AML-193 (cell line): ENCODE measurements at regions not wholly inside any gene's neighbourhood (a gene's known extent, or its start where the extent isn't known, plus 50 kb on each side); places are given as distances from the start of the nearest gene placed in this dataset.

Experiments
- DNase-seq, 2 experiments: peaks; one replicate each; lab custom pipeline; 2025; lab: John Stamatoyannopoulos, UW

GRCh38 chr15:25955628-25956027 lies 92.5 kb upstream of the ATP10A start:
- no peak for DNase-seq

DNA sequence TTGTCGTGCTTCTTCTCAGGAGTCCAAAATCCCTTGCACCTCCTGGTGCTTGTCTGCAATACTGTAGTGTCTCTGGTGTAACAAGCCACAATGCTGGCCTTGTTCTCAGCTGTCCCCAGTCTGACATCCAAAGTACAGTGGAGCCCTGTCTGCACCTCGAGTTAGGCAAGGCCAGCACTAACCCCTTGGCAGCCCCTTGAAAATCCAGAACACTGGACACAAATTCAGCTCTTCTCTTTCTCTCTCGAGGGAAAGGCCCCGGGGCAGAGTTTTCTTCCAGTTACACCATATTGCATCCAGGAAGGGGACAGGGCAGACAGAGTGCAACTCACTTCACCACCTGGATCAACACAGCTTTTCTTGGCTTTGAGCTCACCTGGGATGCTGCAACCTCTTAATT lies 91.3 kb upstream of the ATP10A start:
- no peak for DNase-seq

- no peak for DNase-seq
Measured at GRCh38 chr15:25950014-25950413, 86.9 kb upstream of the ATP10A start.

- no peak for DNase-seq
Measured at GRCh38 chr15:25947323-25948314, 84.5 kb upstream of the ATP10A start.

GRCh38 chr15:25946241-25946805 lies 83.2 kb upstream of the ATP10A start:
- no peak for DNase-seq

- DNase-seq, result no peak
Measured at GRCh38 chr15:25944386-25944785, 81.3 kb upstream of the ATP10A start.

- no peak for DNase-seq
Measured at GRCh38 chr15:25943831-25944230, 80.7 kb upstream of the ATP10A start.

GRCh38 chr15:25939122-25939521 lies 76.0 kb upstream of the ATP10A start:
- no peak for DNase-seq

- DNase-seq, result no peak
Measured at GRCh38 chr15:25937796-25938195, 74.7 kb upstream of the ATP10A start.

DNA sequence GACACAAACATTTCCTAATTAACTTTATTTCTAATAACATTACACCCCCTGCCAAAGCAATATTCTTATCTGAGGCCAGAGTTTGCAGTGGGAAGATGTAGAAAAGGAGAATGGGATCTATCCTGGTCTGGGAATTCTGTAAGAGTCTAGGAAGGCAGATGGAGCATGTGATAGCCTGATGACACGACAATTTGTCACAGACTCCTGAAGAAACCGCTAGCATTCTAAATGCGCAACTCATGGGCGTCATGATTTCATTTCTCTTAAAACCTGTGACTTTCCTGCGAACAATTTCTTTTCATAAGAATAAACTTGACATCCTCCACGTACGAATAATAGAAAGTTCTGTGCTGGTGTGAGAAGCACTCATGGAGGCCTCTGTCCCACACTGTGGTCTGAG lies 72.9 kb upstream of the ATP10A start:
- DNase-seq, result no peak

- peak; percentile 4 to 17 for DNase-seq
Measured at GRCh38 chr15:25933456-25934158, 70.5 kb upstream of the ATP10A start.

GRCh38 chr15:25932696-25933095 lies 69.6 kb upstream of the ATP10A start:
- no peak for DNase-seq

- DNase-seq, result no peak
Measured at GRCh38 chr15:25931851-25932250, 68.7 kb upstream of the ATP10A start.

- no peak for DNase-seq
Measured at GRCh38 chr15:25930931-25931330, 67.8 kb upstream of the ATP10A start.
